Aorta (tissue), 5 donors: ENCODE measurements at regions not wholly inside any gene's neighbourhood (a gene's known extent, or its start where the extent isn't known, plus 50 kb on each side); places are given as distances from the start of the nearest gene placed in this dataset.

ENCODE experiments used
- ATAC-seq: fragments of 200-7000 bp; cut with Tn5 transposase; one replicate; pipeline ENCODE4 v1.9.1; 2022; ENCODE audit warnings: moderate library complexity; ENCODE audit not compliant: low FRiP score
- DNase-seq, 2 donors: peaks; one replicate each; pipeline ENCODE4 v3.0.0-alpha.2; 2020
- H3K27ac ChIP-seq, 2 donors: one replicate each; pipeline ENCODE4 v1.5.1; 2013; ENCODE audit warnings: low read length in 2 of 2, mild to moderate bottlenecking in 2 of 2, moderate library complexity in 2 of 2, control low read depth in 1 of 2, inconsistent platforms in 1 of 2, low read depth in 1 of 2
- H3K27me3 ChIP-seq, 2 donors: one replicate each; pipeline ENCODE4 v1.6.1; 2013; ENCODE audit warnings: control low read depth in 1 of 2, low read length in 1 of 2, mild to moderate bottlenecking in 1 of 2, moderate library complexity in 1 of 2; ENCODE audit not compliant: insufficient read depth in 2 of 2, control insufficient read depth in 1 of 2
- H3K36me3 ChIP-seq, 2 donors: one replicate each; pipeline ENCODE4 v1.6.1; 2013; ENCODE audit warnings: control low read depth in 1 of 2, low read length in 1 of 2, mild to moderate bottlenecking in 1 of 2; ENCODE audit not compliant: insufficient read depth in 2 of 2, control insufficient read depth in 1 of 2
- H3K4me1 ChIP-seq, 2 donors: one replicate each; pipeline ENCODE4 v1.6.1; 2013; ENCODE audit warnings: low read length in 2 of 2, control low read depth in 1 of 2, mild to moderate bottlenecking in 1 of 2, moderate library complexity in 1 of 2; ENCODE audit not compliant: insufficient read depth in 2 of 2, control insufficient read depth in 1 of 2
- H3K4me3 ChIP-seq, 2 donors: one replicate each; pipeline ENCODE4 v1.5.1; 2013; ENCODE audit warnings: low read length in 2 of 2, control low read depth in 1 of 2, mild to moderate bottlenecking in 1 of 2
- H3K9me3 ChIP-seq: one replicate; pipeline ENCODE4 v1.6.1; 2013; ENCODE audit warnings: mild to moderate bottlenecking, low read length; ENCODE audit not compliant: control insufficient read depth
- WGBS, 2 donors: extraction: QIAGEN DNeasy Blood & Tissue Kit; methylation state at CpG; one replicate each; pipeline ENCODE4 v1.1.7; 2013; 5-methylcytosine and 5-hydroxymethylcytosine counted together
- intact Hi-C, 2 donors: fragments of 100-400 bp; cut with DNase I; formaldehyde crosslinking; loops; one replicate each; pipeline versions ENCODE4 v1.14.2 to v1.15.0; 2022
- donor health status: healthy with polysubstance abuse.
- donor health status: Bipolar disorder and iron deficiency.
- donor health status: DM: no; HTN: no; CAD: no.
- donor health status: DM: no; HTN: no; CAD: no.
- donor health status: DM: yes; HTN: yes; CAD: no.

- no peak for ATAC-seq
- Histone ChIP-seq H3K27ac (no peak overlapping the region), H3K4me1 (no peaks in the 10 kb centered on the region), H3K9me3 (no peaks in the 10 kb centered on the region), H3K36me3 (no peaks in the 10 kb centered on the region), H3K27me3 (no peaks in the 10 kb centered on the region), H3K4me3 (no peak overlapping the region)
- WGBS, 2 donors = 87 to 89% methylated on average over 5 of the region's 5 CpGs
- no peak for DNase-seq
- intact Hi-C loops = no loop called here
Observed at GRCh38 chr6:120908767-120909166, 425.5 kb downstream of the TBC1D32 start.

GRCh38 chr6:120903836-120904235, 430.4 kb downstream of the TBC1D32 start:
- Histone ChIP-seq H3K27me3 (no peaks in the 10 kb centered on the region), H3K27ac (no peak overlapping the region), H3K4me1 (no peaks in the 10 kb centered on the region), H3K4me3 (no peak overlapping the region), H3K9me3 (no peaks in the 10 kb centered on the region), H3K36me3 (no peaks in the 10 kb centered on the region)
- WGBS, 2 donors = 68 to 79% methylated on average over 2 of the region's 2 CpGs
- DNase-seq = no peak
- intact Hi-C loops = no loop called here
- ATAC-seq = no peak

- H3K27ac ChIP-seq = no peak overlapping the region
- no peaks in the 10 kb centered on the region for H3K9me3 ChIP-seq
- no peak overlapping the region for H3K4me3 ChIP-seq
- no peaks in the 10 kb centered on the region for H3K4me1 ChIP-seq
- no peaks in the 10 kb centered on the region for H3K36me3 ChIP-seq
- DNase-seq (no peak), ATAC-seq (no peak)
- H3K27me3 ChIP-seq = no peaks in the 10 kb centered on the region
- intact Hi-C loops = no loop called here
Observed at GRCh38 chr6:120899932-120900331, 434.3 kb downstream of the TBC1D32 start.

DNA sequence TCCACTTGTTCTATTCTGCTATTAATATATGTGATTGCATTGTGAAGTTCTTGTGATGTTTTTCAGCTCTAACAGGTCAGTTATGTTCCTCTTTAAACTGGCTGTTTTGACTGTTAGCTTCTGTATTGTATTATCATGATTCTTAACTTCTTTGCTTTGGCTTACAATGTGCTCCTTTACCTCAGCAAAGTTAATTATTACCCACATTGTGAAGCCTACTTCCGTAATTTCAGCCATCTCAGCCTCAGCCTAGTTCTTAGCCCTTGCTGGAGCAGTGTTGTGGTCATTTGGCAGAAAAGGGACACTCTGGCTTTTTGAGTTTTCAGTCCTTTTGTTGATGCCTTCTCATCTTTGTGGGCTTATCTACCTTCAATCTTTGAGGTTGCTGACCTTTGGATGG, 440.2 kb downstream of the TBC1D32 start:
- Histone ChIP-seq H3K4me1 (no peaks in the 10 kb centered on the region), H3K36me3 (no peaks in the 10 kb centered on the region), H3K27ac (no peak overlapping the region), H3K27me3 (no peaks in the 10 kb centered on the region), H3K9me3 (no peaks in the 10 kb centered on the region), H3K4me3 (no peak overlapping the region)
- no peak for DNase-seq
- ATAC-seq = no peak
- intact Hi-C loops = no loop called here
- 64 to 65% methylated on average over 1 of the region's 1 CpG for WGBS, 2 donors

GRCh38 chr6:120876931-120877330, 457.3 kb downstream of the TBC1D32 start:
- ATAC-seq (no peak), DNase-seq (no peak)
- WGBS, 2 donors = 76 to 78% methylated on average over 1 of the region's 1 CpG
- no peak overlapping the region for H3K4me3 ChIP-seq
- no peaks in the 10 kb centered on the region for H3K36me3 ChIP-seq
- no peaks in the 10 kb centered on the region for H3K27me3 ChIP-seq
- peaks cover 2% of the 10 kb centered on the region for H3K9me3 ChIP-seq
- no peak overlapping the region for H3K27ac ChIP-seq
- intact Hi-C loops = no loop called here
- H3K4me1 ChIP-seq = no peaks in the 10 kb centered on the region

GRCh38 chr6:120876424-120876823, 457.9 kb downstream of the TBC1D32 start:
- Histone ChIP-seq H3K36me3 (no peaks in the 10 kb centered on the region), H3K9me3 (peaks cover 2% of the 10 kb centered on the region), H3K27ac (no peak overlapping the region), H3K4me3 (no peak overlapping the region), H3K4me1 (no peaks in the 10 kb centered on the region), H3K27me3 (no peaks in the 10 kb centered on the region)
- DNase-seq (no peak), ATAC-seq (no peak)
- 69 to 85% methylated on average over 1 of the region's 1 CpG for WGBS, 2 donors
- intact Hi-C loops = no loop called here

- DNase-seq (no peak), ATAC-seq (no peak)
- 44 to 51% methylated on average over 1 of the region's 1 CpG for WGBS, 2 donors
- Histone ChIP-seq H3K9me3 (peaks cover 2% of the 10 kb centered on the region), H3K27ac (no peak overlapping the region), H3K4me1 (no peaks in the 10 kb centered on the region), H3K27me3 (no peaks in the 10 kb centered on the region), H3K36me3 (no peaks in the 10 kb centered on the region), H3K4me3 (no peak overlapping the region)
- intact Hi-C loops = no loop called here
Observed at GRCh38 chr6:120875900-120876299, 458.4 kb downstream of the TBC1D32 start.

- no peak overlapping the region for H3K4me3 ChIP-seq
- H3K36me3 ChIP-seq = no peaks in the 10 kb centered on the region
- DNase-seq = peak in 1 of 2 donors; percentile 61
- ATAC-seq = no peak
- H3K27me3 ChIP-seq = no peaks in the 10 kb centered on the region
- intact Hi-C loops = no loop called here
- 77 to 81% methylated on average over 6 of the region's 6 CpGs for WGBS, 2 donors
- H3K9me3 ChIP-seq = peaks cover 2% of the 10 kb centered on the region
- H3K27ac ChIP-seq = no peak overlapping the region
- H3K4me1 ChIP-seq = no peaks in the 10 kb centered on the region
Observed at GRCh38 chr6:120874422-120874821, 459.9 kb downstream of the TBC1D32 start.

DNA sequence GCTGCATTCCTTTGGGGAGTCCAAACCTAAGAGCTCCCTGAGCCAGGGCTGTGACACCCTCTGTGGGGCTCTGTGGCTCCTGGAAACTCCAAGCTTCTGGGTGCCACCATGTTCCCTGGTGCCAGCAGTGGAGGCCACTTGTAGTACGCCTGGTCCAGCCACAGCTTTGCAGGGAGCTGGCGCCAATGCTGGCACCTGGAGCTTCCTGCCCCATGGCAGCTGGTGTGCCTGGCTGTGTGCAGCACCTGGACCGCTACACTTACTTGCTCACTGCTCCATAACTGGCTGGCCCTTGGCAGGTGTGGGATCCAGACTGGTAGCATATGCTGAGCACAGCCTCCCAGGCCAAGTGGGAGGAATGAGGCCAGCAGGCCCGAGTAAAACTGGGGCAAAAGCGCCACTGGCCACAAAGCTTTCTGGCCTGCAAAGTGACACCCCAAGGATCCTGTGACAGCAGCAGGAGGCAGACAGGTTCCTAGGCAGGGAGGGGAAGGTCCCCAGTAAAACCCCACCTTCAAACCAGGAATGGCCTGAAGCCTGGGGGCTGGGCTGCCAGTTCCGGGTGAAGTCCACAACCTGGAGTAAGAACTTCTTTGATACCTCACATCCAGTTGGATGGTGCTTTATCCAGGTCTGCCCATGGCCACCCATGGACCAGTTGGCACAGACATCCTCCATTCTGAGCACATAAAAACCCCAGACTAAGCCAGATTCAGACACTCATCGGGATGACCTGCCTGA, 461.0 kb downstream of the TBC1D32 start:
- no peaks in the 10 kb centered on the region for H3K27me3 ChIP-seq
- no peak for ATAC-seq
- WGBS, 2 donors = 90 to 93% methylated on average over 7 of the region's 7 CpGs
- intact Hi-C loops = no loop called here
- no peaks in the 10 kb centered on the region for H3K4me1 ChIP-seq
- H3K27ac ChIP-seq = no peak overlapping the region
- H3K36me3 ChIP-seq = no peaks in the 10 kb centered on the region
- peak; percentile 21 to 56 for DNase-seq
- peaks cover 2% of the 10 kb centered on the region for H3K9me3 ChIP-seq
- H3K4me3 ChIP-seq = no peak overlapping the region
